PFSK-1 (cell line): ENCODE measurements at regions not wholly inside any gene's neighbourhood (a gene's known extent, or its start where the extent isn't known, plus 50 kb on each side); places are given as distances from the start of the nearest gene placed in this dataset.

Experiments used
- POLR2AphosphoS5 ChIP-seq: IDR thresholded peaks from 2 replicates; pipeline ENCODE4 v1.6.1; 2012; ENCODE audit warnings: low read depth, mild to moderate bottlenecking, control low read depth, low read length, moderate library complexity
- SIN3A ChIP-seq: IDR thresholded peaks from 2 replicates; pipeline ENCODE4 v1.6.1; 2012; ENCODE audit warnings: mild to moderate bottlenecking, low read length, moderate library complexity, borderline replicate concordance; ENCODE audit not compliant: insufficient read depth
- TAF1 ChIP-seq: IDR thresholded peaks from 2 replicates; pipeline ENCODE4 v1.6.1; 2012; ENCODE audit warnings: low read length, control low read depth, borderline replicate concordance; ENCODE audit not compliant: insufficient read depth
- TF ChIP-seq, protein P1 (sequence below), 2 experiments: IDR thresholded peaks; 2 replicates each; pipeline versions ENCODE4 v1.6.1 to v1.8.0; 2011 to 2012; ENCODE audit warnings: low read depth in 2 of 2, low read length in 2 of 2, control low read depth in 1 of 2, inconsistent platforms in 1 of 2, mild to moderate bottlenecking in 1 of 2, moderate library complexity in 1 of 2; ENCODE audit not compliant: insufficient read depth in 1 of 2

GRCh38 chr9:2494562-2494961 is 127.0 kb upstream of the VLDLR start:
- TF ChIP-seq POLR2AphosphoS5: no peak
- TF ChIP-seq TAF1: no peak
- TF ChIP-seq, protein P1, sequence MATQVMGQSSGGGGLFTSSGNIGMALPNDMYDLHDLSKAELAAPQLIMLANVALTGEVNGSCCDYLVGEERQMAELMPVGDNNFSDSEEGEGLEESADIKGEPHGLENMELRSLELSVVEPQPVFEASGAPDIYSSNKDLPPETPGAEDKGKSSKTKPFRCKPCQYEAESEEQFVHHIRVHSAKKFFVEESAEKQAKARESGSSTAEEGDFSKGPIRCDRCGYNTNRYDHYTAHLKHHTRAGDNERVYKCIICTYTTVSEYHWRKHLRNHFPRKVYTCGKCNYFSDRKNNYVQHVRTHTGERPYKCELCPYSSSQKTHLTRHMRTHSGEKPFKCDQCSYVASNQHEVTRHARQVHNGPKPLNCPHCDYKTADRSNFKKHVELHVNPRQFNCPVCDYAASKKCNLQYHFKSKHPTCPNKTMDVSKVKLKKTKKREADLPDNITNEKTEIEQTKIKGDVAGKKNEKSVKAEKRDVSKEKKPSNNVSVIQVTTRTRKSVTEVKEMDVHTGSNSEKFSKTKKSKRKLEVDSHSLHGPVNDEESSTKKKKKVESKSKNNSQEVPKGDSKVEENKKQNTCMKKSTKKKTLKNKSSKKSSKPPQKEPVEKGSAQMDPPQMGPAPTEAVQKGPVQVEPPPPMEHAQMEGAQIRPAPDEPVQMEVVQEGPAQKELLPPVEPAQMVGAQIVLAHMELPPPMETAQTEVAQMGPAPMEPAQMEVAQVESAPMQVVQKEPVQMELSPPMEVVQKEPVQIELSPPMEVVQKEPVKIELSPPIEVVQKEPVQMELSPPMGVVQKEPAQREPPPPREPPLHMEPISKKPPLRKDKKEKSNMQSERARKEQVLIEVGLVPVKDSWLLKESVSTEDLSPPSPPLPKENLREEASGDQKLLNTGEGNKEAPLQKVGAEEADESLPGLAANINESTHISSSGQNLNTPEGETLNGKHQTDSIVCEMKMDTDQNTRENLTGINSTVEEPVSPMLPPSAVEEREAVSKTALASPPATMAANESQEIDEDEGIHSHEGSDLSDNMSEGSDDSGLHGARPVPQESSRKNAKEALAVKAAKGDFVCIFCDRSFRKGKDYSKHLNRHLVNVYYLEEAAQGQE (IDR thresholded peaks at IDR 0.05; ENCODE audit: insufficient read depth in 1 of 2, low read depth in 2 of 2, low read length in 2 of 2): no peak
- no peak for TF ChIP-seq SIN3A
